IPS-NIHi7 (cell line): ENCODE measurements at regions not wholly inside any gene's neighbourhood (a gene's known extent, or its start where the extent isn't known, plus 50 kb on each side); places are given as distances from the start of the nearest gene placed in this dataset.

Experiments
- DNase-seq: peaks from one replicate; pipeline ENCODE4 v3.0.0; 2012; ENCODE audit warnings: mixed read lengths; ENCODE audit errors: extremely low spot score

DNA sequence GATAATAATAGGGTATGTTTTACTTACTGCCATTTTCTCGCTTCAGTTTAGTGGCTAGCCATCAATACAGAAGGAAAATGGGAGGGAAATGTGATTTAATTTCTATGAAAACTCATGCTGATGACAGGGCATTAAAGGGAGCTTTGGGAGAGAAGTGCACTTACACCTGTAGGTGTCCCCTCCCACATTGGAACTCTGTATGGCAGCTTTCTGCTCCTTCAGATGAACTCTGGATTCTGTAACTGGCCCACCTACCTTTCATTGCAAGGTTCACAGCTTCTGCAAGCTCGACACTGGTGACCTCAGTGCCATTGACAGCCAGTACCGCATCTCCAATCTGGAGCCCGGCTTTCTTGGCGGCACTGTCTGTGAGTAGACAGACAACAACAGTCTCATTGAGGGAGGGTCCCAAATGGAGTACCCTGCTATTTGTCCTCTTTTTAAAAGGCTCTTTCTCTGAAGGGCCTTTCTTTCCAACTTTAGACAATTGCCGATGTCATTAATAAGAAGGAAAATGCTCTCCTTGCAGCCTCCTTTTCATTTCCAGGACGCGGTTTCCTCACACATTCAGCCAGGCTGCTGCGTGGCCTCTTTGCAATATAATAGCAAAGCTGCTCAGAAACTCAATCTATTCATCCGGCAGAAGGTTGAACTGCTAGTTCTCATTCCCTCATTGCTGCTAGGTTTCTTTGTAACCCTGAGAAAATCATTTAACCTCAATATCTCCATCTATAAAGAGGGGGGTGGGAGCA lies 63.6 kb downstream of the NUDT12 start:
- DNase-seq, result no peak

DNA sequence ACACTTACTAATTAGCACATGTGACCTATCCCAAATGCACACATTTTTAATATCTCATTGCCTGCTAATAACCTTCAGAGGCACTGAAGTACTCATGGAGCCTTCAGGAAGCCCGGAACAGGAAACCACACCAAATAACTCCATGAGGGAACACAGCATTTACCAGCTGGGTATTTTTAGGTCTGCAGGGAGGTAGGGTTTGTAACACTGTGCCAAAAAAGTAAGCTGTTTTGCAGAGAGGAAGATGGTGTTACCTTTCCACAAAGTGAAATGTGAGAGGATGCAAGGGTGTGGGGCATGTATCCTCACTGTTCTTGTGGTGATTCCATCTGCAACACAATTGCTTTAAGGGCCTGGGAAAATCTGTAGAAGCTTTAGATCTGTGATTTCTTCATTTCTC lies 64.4 kb downstream of the NUDT12 start:
- DNase-seq, result no peak

DNA sequence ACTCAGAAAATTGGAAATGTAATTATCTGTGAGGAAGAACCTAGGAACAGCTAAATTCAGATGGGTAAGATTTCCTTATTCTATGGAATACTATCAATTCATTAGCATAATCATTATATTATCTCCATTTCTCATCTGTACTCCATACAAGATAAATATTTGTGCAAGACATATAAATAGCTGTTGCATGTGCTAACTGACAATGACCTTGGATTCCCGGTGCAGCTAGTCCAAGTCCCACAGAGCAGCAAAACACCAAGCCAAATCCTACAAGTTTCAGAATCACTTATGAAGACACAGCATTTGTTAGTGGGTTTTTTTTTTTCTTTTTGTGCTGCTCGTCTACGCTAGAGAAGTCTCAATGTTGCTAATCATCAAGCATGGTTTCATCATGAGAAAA lies 64.8 kb downstream of the NUDT12 start:
- DNase-seq, result no peak

- no peak for DNase-seq
Measured at GRCh38 chr5:103490030-103490739, 72.4 kb downstream of the NUDT12 start.

DNA sequence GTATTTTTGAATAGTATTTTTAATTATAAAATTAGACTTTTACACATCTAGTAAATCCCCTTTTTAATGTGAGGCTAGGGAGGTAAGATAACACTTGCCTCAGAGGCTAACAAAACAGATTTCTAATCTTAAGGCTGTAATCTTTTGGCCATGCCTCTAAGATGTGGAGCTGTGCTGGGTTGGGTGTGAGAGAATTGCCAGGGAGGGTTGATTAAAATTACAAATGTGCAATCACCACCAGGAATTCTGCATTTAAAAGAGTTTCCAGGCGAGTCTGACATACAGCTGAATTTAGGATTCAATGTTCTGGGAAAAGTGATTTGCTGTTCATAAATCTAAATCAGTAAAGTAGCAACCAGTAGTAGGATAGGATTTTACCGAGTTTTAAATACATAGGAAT lies 73.3 kb downstream of the NUDT12 start:
- DNase-seq, result no peak

DNA sequence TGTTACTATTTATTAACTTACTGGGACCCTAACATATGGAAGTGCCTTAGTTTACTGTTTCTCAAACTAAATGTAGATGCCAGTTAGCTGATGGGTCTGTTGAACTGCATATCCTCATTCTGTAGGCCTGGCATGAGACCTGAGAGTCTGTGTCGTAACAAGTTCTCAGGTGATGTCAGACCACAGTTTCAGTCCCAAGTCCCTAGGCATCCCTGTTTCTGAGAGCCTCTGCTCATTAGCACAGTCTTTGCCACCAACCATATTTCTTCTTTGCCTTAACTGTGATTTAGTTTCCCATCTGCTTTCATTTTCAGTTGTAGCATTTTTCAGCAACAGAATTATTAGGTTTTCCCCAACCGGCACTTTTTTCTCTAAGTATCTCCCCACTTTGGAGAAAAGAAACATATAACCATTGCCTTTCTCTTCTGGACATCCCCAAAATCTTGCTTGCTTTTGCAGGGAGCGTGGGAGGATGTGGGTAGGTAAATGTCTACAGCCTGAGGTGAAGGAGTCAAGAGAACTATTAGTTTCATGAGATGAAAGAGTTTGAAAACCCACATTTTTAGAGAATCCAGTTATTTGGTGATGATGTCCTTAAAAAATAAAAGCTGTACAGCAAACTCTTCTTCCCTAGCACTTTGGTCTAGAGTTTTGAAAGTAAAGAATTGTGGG lies 74.6 kb downstream of the NUDT12 start:
- no peak for DNase-seq

DNA sequence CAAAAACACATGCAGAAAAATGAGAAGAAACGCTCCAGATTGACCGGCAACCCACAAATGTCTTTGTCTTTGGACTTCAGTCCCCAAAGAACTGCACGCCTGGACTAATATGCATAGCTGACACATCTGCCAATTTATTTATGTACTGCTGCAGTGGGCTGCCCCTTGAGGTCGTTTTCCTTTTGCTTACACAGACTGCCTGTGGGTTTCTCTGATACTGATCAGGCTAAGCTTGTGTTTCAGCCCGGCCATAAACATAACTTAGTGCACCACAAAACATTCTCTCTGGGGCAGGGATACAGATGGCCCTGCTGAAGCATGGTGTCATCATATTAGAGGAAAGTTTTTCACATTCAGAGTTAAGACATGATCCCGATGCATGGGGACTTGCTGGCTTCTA lies 75.4 kb downstream of the NUDT12 start:
- DNase-seq, result no peak

GRCh38 chr5:103486739-103487138 lies 75.8 kb downstream of the NUDT12 start:
- DNase-seq, result no peak

- no peak for DNase-seq
Measured at GRCh38 chr5:103480246-103480645, 82.3 kb downstream of the NUDT12 start.

- DNase-seq, result no peak
Measured at GRCh38 chr5:103477678-103478077, 84.9 kb downstream of the NUDT12 start.

- no peak for DNase-seq
Measured at GRCh38 chr5:103476811-103477210, 85.8 kb downstream of the NUDT12 start.

DNA sequence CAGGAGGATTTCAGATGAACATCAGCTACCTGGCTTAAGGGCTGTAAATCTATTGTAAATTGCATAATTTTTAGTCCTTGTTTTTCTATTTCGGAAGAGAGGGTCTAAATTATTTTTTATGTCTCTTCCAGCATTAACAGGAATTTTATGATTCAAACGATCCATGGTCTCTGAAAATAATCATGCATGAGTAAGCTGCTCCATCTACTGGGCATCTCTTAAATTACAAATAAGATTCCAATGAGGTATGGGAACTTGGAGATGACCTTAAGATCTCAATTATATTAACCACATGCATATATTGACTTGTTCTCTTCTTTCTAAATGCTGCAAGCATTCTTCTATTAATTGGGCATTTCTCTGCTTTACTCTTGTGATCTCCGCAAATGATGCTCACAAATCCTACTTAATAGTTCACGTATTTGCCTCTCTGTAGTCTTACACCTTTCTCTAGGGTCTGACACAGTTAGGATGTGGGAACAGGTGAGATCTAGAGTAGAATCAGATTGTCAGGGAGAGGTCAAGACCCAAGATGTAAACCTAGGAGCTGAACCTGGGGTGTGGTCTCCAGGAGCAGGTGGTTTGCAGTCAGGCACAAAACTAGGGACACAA lies 86.9 kb downstream of the NUDT12 start:
- DNase-seq, result peak; percentile 38

- DNase-seq, result no peak
Measured at GRCh38 chr5:103474677-103475076, 87.9 kb downstream of the NUDT12 start.

GRCh38 chr5:103473725-103474124 lies 88.9 kb downstream of the NUDT12 start:
- DNase-seq, result no peak

DNA sequence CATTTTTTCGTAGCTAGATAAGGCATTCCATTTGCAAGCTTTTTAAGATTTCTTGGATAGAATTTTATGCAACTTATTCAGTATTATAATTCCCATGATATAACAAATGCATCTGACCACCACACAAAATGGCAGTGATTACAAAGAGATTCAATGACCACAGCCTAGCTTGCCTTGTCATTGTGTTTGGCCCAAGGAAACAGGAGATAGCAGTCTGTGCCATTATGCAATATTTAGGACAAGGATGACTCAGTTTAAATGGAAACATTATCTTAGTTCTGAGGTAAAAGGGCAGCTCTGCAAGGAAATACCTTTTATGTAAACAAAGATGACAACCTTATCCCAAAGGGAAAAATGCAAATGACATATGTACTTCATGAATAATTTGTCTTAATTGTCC lies 89.8 kb downstream of the NUDT12 start:
- no peak for DNase-seq

DNA sequence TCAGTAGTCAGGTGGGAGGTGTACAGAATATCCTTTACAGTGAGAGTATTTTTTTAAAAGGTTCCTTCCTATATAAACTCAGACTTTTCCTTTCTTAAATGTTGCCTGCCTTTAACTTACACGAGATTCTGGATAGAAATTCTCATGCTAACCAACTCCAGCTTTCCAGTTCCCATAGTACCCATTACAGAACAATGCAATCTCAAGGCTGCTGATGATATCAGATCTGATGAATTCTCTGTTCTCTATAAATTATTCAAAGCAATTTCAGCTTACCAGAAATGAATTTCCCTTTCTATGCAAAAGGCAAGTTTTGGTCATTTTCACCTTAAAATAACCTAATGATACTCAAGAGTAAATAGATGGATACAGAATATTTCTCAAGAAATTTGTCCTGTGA lies 90.3 kb downstream of the NUDT12 start:
- no peak for DNase-seq

DNA sequence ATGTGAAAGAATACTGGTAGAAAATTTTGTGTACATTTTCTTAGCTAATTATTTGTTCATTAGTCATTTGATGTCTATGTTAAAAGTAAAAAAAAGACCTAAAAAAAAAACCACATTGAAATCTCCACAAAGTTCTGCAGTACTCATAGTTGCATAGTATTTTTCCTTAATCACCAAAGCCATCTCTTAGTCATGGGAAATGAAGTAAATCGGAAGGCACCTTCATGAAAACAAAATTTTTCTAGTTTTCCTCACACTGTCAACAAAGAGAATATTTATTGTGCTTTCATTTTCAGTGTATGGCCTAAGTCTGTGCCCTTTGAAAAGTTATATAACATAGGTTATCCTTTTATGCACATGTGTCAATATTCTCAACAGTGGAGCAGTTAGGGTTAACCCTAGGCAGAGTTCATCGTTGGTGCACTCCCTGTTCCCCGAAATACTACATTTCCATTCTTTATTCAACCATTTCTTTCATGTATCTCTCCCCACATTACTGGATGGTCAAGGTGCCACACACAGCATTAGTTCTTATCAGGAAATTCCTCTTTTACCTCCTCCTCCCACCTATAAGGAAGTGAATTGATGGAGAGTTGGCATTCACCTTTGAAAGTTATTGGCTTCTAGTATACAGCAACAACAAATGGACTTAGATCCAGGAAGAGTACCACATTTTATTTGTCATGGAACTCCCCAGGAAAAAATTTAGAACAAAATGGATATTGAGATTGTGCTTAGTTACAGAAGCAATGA lies 93.1 kb downstream of the NUDT12 start:
- DNase-seq, result no peak

DNA sequence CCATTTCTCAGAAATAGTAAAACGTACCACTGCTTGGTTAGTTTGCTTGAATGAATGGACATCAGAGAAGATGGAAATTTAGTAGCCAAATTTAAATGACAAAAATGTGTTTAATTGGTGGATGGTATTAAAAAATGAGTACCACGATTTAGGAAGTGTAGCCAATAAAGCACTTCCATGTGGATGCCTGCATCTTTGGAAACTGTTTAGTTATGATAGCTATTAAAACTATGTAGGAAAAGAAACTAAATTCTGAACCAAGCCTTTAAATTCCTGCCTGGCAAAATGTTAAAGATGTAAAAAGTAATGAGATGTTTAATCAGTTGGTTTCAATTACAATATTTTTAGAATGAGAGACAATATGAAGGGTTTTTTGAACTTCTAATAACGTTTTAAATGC lies 94.8 kb downstream of the NUDT12 start:
- DNase-seq, result no peak

DNA sequence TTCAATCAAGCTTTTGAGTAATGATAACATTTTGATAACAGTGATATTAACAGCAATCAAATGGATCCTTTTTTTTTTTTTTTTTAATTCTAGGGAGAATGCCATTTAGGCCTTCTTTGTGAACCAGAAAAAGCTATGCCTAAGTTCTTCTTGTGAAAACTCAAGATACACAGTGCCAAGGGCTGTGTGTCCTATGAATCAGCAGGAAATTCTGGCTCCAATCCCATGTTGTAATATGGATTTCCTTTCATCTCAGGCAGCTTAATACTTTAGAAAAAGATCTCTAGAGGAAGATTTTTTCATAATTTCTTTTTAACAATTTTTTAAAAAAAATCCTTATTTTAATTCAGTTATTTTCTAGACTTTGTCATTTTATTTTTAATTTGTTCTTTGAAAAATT lies 96.1 kb downstream of the NUDT12 start:
- no peak for DNase-seq

- no peak for DNase-seq
Measured at GRCh38 chr5:103465891-103466290, 96.7 kb downstream of the NUDT12 start.

- DNase-seq, result no peak
Measured at GRCh38 chr5:103464835-103465484, 97.6 kb downstream of the NUDT12 start.
